NCI-H526 (cell line): ENCODE measurements at regions not wholly inside any gene's neighbourhood (a gene's known extent, or its start where the extent isn't known, plus 50 kb on each side); places are given as distances from the start of the nearest gene placed in this dataset.
"Not testable (repeated sequence)": the region's sequence is repeated elsewhere in the genome, so short reads cannot be mapped to it uniquely, and the experiment has no call there.

ENCODE experiments used
- DNase-seq, 2 experiments: peaks; one replicate each; lab custom pipeline; 2025; lab: John Stamatoyannopoulos, UW

DNA sequence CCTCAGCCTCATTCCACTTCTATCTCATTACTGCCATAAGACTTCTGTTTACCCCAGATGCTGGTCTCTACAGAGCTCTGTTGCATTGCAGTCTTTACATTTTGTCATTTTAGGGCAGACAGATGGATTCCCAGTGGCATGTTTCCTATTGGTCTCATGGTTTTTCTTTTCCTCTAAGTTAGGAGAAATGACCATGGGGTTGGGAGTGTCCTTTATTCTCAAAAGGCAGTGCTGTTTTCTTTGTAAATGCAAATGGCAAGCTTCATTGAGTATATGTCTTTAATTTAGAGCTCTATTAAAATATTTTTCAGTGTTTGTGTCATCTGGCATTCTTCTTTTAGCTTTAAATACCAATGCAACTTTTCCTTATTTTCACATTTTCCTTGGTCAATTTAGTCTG is 57.0 kb downstream of the MSTN start:
- no peak for DNase-seq

DNA sequence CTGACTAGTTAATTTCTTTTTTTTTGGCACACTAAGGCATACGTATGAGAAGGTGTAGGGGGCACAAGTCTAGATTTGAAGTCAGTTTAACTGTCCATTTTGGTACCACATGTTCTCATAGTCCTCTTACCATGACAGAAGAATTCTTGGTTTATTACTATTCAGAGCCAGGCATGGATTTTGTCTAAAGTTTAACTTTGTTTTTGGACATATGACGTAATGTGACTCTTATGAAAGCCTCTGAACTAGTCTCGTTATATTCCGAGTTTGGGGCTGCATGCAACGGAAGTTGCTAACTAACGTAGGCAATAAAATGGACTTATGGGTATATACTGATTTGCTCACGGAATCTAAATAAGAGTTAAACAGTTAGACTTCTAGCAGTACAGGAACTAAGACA is 62.9 kb downstream of the MSTN start:
- no peak for DNase-seq

DNA sequence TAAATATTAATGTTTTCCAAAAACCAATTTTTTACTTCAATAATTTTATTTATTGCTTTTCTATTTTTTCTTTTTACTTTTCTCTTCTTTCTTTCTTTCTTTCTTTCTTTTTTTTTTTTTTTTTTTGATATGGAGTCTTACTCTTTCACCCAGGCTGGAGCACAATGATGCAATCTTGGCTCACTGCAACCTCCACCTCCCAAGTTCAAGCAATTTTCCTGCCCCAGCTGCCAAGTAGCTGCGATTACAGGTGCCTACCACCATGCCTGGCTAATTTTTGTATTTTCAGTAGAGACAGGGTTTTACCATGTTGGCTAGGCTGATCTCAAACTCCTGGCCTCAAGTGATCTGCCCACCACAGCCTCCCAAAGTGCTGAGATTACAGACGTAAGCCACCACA is 63.9 kb downstream of the MSTN start:
- DNase-seq = not testable (repeated sequence)

DNA sequence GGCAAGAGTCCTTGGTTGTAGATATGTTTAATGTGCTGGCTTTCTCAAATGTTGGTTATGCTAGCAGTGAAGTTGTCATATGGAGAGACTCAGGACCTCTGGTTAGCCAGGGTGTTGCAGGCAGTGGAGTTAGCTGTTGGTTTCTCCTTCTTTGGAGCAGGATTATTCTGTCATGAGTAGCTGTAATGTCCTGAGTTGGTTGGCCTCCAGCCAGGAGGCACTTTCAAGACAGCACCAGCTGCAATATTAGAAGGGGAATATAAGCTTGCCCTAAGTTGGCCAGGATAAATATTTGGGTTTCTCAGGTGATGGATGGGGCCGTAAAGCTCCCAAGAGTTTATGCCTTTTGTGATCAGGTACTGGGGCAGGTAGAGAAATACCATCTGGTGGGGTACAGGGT is 65.5 kb downstream of the MSTN start:
- DNase-seq = no peak

DNA sequence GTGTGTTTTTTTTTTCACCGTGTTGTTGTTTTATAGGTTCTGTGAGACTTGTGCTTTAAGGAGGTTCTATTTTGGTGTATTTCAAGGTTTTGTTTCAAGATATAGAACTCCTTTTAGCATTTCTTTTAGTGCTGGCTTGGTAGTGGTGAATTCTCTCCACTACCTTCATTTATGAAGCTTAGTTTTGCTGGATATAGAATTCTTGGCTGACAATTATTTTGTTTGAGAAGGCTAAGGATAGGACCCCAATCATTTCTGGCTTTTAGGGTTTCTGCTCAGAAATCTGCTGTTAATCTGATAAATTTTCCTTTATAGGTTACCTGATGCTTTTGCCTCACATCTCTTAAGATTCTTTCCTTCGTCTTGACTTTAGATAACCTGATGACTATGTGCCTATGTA is 66.8 kb downstream of the MSTN start:
- DNase-seq = no peak

DNA sequence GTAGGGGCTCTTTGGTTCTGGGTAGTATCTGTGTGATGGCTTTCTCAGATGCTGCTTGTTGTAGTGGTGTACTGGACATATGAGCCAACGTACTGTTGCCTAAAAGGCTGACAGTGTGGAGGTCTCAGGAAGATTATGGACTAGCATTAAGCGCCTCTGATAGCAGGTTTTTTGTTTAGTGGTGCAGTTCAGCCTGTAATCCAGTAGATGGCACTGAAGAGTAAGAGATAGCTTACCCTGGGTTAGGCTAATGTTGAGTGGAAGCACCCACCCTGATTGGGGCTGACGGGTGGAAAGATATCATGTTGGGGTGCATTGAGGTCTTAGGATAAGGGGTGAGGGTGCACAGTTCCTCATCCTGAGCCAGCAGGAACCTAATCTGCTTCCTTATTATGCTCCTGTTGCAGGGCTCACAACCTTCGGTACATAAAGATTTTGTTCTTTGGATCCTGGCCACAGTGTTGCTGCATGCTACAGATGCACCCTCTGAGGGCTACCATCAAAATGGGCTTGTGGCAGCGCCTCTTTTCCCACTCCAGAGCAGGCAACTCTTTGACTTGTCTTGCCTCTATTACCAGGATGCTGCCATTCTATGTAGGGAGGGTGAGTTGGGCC is 79.6 kb downstream of the MSTN start:
- peak in 1 of 2 experiments; percentile 21 for DNase-seq

DNA sequence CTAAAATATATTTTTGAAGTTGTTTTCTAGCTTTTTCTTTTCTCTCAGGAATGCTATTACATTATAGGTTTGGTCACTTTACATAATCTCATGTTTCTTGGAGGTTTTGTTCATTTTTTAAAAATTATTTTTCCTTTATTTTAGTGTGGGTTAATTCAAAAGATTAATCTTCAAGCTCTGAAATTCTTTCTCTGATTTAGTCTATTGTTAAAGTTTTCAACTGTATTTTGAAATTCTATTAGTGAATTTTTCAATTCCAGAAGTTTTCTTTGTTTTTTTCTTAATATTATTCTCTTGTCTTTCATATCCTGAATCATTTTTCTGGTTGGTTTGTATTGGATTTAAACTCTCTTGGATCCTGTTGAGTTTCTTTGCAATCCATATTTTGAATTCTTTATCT is 80.4 kb downstream of the MSTN start:
- DNase-seq = no peak

DNA sequence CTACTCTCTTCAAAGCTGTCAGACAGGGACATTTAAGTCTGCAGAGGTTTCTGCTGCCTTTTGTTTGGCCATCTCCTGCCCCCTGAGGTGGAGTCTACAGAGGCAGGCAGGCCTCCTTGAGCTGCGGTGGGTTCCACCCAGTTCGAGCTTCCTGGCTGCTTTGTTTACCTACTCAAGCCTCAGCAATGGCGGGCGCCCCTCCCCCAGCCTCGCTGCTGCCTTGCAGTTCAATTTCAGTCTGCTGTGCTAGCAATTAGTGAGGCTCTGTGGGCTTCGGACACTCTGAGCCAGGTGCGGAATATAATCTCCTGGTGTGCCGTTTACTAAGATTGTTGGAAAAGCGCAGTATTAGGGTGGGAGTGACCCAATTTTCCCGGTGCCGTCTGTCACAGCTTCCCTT is 86.0 kb downstream of the MSTN start:
- DNase-seq = not testable (repeated sequence)

DNA sequence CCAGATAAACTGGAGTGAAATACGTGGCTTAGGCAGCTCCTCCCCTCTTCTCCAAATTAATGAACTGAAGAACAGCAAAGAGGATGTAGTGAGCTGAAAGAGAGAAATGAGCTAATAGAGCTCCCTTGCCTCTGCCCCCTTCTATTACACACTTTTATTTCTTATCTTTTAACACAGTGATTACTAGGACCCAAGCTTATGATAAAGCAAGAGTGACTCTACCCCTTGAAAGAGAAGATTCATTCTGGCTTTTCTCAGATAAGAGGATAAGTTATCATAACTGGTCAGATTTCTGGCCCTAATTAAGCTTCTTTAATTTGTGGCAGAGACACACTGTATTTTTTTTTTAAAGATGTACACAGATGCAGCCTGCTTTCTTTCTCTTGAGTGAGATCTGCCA is 102.2 kb downstream of the MSTN start:
- no peak for DNase-seq

DNA sequence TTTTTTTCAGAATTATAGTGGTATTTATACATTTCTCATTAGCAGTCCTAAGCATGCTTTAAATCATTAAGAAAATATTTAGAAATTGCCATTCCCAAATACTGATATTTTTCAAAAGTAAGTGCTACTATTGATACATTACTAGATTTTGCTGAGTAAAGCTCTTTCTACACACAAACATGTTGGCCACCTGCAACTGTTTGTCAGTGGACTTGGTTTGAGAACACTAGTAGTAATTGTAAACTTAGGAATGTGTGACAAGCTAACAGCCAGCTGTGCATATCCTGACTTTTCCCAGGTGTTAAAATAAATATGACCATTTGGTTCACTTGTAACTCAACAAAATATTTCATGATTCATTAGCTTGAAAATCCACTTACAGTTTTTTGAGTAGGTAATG is 103.1 kb downstream of the MSTN start:
- DNase-seq = no peak

DNA sequence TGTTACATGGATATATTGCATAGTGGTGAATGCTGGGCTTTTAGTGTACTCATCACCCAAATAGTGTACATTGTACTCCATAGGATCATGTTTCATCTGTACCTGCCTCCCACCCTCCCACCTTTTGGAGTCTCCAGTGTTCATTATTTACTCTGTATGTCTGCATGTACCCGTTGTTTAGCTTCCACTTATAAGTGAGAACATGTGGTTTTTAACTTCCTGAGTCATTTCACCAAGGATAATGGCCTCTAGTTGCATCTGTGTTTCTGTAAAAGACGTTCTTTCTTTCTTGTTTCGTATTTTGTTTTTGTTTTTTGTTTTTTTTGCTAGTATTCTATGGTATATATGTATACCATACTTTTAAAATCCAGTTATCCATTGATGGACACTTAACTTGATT is 107.5 kb downstream of the MSTN start:
- DNase-seq = peak; percentile 90 to 91

DNA sequence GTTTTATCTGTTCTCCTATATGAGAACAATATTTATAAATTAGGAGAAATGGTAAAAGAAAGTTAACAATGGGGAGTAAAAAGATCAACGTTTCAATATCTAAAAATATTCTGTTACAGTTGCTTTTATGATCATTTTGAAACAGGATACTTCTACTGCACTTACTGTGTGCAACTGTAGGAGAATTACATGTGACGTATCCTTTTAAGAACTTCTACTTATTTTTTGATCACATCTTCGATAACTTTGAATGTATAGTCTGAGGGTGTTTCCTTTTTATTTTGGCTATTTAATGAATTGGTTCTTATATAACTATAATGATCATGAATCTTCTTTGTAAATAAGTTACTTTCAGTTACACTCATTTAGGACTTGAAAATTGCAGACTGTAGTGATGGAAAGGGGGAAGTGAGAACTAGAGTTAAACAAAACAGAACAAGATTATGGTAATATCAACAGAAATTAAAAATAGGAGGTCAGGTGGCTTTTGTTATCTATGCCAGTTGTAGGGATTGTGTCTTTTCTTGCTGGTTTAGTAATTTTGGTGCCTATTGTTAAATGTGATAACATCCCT is 109.9 kb downstream of the MSTN start:
- no peak for DNase-seq

DNA sequence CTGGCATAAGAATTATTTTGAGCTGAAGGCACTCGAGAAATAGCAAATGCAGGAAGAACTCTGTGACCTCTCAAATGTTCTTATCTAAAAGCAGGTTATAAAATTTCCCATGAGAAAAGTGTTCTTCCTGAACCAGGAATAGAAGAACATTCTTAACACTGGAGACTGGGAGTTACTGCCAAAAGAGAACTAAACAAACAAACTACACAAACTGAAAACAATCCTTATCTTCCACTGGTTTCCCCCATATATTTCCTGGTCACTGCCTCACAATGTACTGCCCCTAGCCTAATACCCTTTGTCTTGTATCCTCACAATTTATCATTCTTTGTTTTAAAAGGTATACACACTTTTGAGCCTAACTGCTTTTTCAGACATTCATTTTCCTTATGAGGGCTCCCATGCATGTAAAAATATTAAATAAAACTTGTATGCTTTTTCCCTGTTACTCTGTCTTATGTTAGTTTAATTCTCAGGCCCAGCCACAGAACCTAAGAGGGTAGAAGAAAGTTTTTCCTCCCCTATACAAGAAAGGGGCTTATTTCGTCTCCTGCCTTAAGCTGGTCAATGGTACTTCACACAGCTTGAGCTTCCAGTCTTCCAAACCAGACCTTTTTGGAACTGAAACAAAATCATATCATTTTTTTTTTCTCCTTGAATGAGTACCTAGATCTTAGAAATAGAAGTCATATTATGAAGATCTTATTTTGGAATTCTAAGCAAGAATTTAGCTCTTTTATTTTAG is 110.6 kb downstream of the MSTN start:
- no peak for DNase-seq

DNA sequence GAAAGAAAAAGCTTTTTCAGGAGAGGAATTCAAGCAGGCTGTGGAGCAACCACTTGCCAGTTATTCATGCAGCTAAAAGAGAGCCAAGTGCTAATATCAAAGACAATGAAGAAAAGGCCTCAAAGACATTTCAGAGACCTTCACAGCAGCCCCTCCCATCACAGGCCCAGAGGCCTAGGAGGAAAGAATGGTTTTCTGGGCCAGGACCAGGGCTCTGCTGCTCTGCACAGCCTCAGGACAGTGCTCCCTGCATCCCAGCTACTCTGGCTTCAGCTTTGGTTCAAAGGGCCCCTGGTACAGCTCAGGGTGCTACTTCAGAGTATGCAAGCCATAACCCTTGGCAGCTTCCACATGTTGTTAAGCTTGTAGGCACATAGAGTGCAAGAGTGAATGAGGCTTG is 119.5 kb downstream of the MSTN start:
- no peak for DNase-seq

DNA sequence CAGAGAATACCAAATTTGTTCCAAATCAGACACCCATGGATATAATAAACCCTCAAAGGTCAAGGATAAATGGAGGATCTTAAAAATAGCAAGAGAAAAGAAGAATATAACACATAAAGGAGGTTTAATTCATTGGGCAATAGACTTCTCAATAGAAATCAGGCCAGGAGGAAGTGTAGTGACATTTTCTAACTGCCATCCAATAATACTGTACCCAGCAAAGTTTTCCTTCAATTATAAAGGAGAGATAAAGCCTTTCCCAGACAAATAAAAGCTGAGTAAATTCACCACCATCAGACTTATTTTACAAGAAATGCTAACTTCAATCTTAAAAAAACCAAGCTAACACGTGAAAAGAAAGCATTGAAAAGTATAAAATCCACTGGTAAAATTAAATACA is 121.6 kb downstream of the MSTN start:
- no peak for DNase-seq

DNA sequence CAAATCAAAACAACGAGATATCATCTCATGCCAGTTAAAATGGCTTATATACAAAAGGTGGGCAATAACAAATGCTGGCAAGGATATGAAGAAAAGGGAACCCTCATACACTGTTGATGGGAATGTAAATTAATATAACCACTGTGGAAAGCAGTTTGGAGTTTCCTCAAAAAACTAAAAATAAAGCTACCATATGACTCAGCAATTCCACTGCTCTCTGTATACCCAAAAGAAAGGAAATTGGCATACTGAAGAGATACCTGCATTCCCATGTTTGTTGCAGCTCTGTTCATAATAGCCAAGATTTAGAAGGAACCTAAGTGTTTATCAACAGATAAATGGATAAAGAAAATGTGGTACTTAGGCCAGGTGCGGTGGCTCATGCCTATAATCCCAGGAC is 124.8 kb downstream of the MSTN start:
- no peak for DNase-seq

DNA sequence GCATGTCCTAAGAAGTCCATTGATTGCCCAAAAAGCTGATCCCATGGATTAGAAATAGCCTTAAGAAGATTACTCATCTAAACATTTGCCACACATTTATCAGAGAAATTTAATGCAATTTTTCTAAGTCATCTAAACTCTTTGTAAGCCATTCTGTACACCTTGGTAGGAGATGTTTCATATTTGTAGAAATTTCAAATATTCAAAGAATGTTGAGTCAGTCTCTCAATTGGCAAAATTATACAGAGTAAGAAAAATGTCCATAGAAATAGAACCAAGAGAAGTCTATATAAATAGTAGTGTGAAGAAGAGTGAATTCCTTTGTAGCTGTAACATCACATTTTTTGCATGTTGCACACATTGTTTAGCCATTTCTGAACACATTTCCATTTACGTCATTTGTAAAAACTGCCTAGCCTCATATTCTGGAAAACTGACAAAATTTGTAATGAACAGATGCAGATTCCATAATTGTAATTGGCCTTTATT is 128.6 kb downstream of the MSTN start:
- no peak for DNase-seq

DNA sequence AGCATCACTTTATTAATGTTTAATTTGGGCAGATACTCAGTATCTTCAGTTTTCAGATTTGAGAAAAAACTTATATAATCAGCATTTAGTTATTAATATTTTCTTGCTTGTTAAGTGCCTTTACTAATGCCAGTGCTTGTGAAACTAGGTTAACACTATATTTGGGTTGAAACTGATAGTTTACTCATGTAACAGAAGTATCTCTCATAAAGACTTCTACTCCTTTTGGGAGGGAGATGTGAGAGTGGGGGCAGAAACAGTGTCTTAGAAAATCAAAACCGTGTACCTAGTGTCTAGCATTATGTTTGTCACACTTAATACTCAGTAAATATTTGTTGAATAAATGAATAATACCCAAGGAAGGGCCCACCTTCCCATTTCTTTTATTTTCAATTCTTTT is 129.5 kb downstream of the MSTN start:
- DNase-seq = no peak

DNA sequence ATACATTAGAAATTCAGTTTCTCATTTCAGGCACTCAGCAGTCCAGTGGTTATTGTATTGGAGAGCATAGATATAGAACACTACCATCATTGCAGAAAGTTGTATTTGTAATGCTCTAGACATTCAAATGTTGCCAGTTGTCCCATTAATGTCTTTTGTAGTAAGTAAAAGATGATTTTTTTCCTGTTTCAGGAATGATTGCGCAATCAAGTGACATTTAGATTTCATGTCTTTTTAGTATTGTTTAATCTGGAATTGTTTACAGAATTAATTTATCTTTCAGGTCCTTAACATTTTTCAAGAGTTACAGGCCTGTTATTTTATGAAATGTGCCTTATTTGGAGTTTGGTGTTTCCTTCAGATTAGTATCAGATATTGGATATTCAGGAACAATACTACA is 134.7 kb downstream of the MSTN start:
- no peak for DNase-seq
